NCI-H226 (cell line): ENCODE measurements at regions not wholly inside any gene's neighbourhood (a gene's known extent, or its start where the extent isn't known, plus 50 kb on each side); places are given as distances from the start of the nearest gene placed in this dataset.

ENCODE experiments used
- DNase-seq: peaks from one replicate; pipeline ENCODE4 v3.0.0-alpha.2; 2015

DNA sequence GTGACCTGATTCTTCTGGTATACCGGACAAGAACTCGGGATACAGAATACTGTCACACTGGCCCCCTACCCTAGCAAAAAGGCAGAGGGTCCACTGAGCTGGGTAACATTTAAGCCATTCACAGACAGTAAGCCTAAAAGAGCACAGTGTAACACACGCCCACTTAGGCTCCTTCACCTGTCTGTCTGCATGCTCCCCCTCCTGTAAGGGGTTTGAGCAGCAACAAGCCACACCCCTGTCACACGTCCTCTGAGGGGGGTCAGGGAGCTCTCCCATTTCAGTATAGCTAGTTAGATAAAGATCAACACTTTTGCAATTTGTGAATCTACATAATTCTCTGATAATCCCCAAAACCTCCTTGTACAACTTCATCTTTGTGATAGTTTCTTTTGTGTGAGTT is 586.3 kb upstream of the LMCD1 start:
- no peak for DNase-seq

DNA sequence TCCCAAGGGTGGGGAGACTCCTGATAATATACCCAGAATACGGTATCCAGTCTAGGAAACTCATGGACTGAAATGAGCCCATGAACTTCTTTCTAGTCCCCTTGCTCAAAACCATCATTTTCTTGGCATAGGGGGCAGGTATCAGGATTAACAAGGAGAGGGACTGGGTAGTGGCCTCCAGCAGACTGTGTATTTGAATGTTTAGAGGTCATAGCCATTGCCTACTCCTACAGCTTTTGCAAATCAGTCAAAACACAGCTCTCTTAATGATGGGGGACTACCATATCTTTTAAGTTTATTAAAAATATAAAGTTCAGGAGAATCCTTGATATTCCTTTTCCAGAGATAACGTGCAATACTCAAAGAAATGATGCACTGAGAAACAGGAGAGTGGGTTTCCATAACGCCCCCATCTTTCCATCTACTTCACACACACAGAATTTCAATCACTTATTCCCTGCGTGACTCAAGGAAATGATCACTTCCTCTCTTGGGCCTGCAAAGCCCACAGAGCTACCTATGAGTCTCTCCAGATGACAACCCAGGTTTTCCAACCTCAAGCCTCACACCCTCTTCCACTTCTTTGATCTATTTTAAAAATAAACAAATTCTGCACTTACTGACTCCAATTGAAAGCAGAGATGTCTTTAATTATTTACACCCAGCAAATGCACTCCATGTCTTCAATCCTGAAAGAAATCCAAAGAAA is 584.0 kb upstream of the LMCD1 start:
- DNase-seq, result no peak

DNA sequence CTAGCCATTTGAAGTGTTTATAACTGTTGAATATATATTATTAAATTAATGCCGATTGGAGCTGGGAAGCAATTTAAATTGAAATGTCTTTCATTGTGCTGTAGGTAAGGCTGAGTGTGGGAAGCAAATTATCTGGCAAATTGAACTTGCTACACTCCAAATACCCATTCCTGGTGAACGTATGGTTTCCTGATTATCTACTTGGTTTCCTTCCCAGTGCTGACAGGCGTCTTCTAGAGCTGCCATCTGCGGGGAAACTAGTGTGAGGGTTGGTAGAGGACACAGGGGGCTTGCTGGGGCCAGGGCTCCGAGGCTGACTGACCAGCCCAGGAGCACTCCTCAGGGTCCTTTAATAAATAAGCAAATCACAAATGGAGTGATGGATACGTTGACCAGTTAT is 581.4 kb upstream of the LMCD1 start:
- no peak for DNase-seq

DNA sequence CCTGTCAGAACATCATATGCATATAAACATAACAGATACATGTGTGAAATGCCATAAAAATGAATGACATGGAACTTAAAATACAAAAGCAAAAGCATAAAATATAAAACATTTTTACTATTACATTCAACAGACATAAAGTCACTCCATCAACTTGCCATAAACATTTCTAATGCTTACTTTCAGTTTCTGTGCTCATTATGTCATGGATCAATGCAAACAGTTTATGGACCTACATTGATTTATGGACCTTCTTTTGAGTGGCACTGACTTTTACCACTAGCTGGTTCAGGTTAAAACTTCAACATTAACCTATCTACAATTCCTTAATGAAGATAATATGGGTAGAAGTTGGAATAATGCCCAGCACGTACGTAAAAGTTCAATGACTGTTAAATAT is 577.4 kb upstream of the LMCD1 start:
- DNase-seq, result no peak

DNA sequence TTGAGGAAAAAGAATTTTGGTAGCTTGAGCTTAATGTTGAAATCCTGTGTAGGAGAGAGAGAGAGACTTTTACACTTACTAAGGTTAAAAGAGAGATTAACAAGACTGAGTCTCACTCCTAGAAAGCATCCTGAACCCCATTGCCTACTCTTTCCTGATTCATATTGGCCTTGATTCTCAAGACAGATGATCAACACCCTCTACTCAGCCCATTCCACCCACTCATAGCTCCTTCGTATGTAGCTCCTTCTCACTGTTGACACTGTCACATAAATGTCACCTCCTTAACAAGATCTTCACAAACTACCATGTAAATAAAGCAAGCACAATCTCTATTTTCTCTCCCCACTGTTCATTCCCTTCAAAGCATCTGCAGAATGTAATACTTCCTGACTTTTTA is 574.6 kb upstream of the LMCD1 start:
- no peak for DNase-seq

DNA sequence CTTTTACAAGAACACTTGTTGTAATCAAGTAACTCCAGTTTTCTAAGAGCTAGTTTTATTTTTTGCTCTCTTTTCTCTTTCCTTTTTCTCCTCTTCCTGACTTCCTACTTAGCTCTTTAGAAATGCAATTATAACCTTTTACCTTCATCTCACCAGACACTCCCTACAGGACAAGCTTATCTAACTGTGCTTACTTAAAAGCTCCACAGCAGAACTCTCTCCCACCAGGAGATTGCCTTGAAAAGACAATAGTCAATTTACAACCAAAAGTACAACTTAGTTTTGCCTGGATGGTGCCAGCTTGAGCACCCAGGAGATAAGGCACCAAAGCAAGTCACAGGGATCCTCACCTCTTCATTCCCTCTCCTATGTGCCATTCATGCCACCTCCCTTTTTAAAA is 573.8 kb upstream of the LMCD1 start:
- no peak for DNase-seq

DNA sequence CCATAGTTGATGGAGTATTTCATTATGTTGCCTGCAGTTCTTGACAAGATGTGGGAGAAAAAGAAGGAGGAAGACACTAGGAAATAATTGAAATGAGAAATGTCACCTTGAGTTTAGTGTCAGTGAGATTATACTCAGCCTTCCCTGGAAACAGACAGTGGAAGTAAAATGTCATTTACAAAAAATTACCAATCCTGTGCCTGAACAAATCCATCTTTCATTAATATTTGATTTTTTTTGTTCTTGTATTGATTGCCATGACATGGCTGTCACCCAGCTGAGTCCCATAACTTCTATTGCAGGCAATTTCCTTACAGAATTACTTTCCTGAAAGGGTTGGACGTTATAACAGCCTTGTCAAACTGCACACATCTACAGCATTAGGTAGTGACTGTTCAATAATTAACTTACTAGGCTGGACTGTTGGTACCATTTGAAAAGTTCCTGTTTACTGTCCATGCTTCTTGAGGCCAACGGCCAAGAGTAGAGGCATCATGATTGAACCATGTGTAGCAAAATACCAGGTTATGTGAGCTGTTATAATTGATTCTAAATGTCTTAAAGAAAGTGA is 572.2 kb upstream of the LMCD1 start:
- no peak for DNase-seq

DNA sequence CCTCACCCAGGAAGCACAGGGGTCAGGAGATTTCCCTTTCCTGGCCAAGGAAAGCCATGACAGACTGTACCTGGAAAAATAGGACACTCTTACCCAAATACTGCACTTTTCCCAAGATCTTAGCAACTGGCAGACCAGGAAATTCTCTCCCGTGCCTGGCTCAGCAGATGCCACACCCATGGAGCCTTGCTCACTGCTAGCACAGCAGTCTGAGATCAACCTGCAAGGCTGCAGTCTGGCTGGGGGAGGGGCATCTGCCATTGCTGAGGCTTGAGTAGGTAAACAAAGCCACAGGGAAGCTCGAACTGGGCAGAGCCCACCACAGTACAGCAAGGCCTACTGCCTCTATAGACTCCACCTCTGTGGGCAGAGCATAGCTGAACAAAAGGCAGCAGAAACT is 567.3 kb upstream of the LMCD1 start:
- DNase-seq, result no peak

DNA sequence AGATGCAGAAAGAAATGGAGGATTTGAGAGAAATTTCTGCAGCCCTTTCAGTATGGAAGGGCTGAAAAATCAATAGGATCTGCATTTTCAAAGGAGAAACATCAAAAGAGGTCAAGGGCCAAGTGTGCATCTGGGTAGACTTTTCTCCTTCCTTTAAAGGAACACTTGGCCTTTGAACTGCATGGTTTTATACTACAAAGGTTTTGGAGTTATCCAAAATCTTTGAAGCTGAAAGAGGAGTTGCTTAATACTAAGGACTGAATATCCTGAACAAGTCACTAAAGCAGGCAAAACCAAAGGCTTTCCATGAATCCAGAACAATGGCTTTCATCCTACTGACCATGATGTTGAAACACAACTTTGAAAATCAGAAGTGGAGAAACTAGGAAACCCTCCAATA is 553.7 kb upstream of the LMCD1 start:
- DNase-seq, result no peak

DNA sequence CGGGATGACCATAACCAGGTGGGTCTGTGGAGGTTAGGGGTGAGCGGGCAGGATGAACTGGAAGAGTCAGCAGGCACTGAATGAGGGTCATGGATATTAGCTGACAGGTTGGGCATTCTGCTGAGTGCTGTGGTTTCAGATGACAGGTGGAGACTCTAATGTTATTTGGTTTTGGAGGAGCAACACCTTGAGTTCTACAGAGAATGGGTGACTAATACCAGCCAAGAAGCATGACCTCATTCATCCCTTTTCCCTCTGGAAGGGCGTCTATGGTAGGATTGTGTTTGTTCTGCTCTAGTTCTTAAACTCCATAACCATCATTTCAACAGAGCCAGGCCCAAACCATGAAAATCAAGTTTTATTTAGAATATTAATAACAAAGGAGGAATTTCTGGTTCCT is 550.7 kb upstream of the LMCD1 start:
- DNase-seq, result no peak

DNA sequence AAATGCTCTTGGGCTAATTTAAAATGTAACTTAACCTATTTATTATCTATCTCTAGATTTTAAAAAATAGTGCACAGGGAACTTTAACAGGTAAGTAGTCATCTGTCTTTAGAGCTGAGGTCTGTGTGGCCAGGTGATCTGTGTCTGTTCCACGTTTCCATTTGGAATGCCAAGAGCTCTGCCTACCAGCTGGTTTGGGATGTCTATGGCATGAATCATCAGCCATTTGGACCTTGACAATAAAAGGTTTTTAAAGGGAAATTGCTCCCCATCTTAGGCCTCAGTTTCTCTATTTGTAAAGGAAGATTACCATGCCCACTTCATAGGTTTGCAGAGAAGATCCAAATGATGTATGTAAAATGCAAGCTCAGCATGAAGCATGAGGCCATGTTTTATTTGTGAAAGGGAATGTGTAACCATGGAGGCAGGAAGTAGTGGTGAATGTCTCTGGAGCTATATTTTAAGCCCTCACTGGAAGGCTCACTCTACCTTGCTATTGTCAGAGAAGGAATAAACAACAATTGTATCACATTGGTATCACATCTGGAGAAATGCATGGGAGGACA is 548.1 kb upstream of the LMCD1 start:
- no peak for DNase-seq

DNA sequence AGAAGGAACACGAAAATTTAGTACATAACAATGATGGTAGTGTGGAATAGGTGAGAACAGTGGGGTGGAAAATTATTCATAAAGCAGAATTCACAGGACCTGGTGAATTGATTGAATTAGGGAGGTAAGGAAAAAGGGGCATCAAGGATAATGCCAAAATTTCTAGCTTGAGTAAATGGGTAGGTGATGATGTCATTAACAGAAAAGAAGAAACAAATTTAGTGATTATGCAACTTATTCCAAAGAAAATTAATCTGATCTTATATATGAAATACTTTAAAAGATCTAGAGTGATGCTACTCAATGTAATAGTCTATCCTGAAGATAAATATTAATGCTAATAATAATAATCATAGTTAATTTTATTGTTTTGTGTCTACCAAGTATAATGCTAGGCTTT is 544.6 kb upstream of the LMCD1 start:
- no peak for DNase-seq

DNA sequence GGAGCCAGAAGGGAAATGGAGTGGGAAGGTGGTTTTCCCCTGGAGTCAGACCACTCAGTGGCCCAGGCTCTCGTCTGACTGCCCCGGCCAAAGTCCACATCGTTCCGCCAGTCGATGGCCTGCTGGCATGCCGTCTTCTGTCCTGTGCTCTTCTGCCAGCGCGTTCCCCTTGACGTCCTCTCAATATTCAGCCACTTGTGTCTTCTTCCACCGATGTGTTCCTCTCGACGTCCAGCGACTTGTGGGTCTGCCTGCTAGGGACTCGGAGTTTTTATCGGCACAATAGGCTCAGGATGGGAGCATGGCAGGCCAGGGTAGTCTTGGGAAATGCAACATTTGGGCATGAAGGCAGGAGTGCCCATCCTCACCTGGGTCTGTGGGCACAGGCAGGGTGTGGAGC is 542.5 kb upstream of the LMCD1 start:
- no peak for DNase-seq

DNA sequence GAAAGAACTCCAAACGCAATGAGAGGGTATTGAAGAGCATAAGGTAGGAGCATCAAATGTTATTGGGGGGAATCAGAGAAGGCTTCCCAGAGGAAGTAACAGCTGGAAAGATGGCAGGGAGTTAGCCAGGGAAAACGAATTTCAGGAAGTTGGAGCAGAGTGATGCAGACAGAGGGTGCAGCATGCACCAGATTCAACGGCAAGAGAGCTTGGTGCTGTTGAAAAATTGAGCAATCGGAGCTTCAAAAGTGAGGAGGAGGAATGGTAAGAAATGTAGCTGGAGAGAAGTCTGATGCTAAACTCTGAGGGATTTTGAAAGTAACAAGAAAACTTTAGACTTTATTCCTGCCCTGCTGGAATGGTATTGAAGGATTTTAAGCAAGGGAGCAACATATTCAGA is 541.0 kb upstream of the LMCD1 start:
- DNase-seq, result no peak

DNA sequence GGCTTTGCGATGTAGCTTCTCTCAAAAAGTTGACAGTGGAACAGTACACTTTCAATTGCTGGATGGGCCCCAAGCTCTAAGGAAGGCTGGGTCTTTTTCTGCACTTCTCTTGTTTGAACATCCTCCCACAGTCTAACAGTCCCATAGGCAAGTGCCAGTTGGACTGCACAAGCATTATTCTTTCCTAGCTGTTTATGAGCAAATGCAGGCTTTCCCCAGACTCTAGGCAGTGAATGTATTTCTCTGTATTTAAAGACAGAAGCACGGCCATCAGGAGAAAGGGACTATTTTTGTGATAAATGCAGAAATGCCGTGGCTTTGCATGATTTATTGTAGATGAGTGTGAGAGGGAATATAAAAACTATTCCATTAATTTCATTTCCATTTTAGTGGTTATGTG is 539.3 kb upstream of the LMCD1 start:
- no peak for DNase-seq

DNA sequence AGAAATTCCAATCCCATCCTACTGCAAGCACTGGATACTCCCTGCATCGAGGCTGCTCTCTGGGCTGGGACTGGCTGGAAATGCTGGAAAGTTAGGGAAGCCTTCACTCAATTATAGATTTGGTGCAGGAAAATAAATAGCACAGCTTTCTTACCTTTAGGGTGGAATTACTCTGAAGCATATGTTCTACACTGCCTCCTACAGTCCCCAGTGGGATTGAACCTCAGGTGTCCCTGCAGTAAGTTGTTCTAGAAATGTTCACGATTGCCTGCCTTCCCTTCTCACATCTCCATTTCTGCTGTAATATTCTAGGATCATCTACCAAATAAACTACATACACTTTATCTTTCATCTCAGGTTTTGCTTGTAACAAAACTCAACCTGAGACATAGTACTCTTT is 536.7 kb upstream of the LMCD1 start:
- no peak for DNase-seq

DNA sequence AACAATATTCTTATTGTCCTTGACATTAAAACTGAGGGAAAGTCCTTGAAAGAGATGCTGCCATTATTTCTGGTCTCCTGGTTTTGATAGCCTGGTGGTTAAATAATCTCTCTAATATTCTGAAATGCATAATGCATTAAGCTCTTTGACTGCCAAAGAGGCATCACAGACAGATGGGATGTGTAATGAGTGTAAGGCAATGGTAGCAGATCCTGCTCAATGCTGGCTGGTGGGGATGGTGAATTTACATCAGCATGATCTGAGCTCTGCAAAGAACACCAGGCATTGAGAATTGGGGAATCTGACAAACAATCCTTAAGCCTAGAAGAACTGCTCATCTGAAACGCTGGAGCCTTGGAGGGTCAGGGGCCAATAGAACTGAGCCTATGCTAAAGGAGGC is 528.6 kb upstream of the LMCD1 start:
- no peak for DNase-seq

DNA sequence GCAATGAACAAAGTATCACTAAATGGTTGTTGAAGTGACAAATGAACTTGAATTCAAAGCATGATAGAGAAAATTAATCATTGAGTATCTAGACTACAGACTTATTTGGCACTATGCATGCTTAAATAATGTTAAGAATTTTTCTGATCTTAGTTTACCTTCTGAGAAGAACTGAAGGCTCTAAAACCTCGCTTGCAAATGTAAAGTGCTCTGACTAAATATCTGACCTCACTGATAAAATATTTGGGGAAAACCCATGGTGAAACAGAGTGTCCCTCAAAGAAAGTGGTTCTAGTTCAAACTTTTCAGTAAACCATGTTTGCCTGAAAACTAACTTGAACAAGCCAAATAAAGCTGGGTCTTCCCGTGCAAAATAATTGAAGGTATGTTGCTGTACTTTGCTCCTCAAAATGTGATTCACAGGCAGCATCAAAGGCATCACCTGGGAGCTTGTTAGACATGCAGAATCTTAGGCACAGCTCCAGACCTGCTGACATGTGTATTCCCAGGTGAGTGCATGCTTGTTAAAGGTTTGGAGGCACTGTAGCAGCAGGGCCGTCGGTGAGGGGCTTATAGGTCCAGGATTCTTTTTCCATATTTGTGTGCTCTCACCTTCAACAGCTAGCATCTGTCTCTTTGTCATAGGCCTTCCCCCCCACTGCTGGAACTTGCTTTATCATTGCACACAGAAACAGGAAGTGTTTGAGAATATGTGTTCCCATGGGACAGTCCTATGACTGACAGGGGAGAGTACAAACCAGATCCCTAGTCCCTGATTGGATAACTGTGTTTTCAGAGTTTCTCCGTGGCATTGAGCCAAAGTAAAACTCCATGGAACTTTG is 524.2 kb upstream of the LMCD1 start:
- no peak for DNase-seq

DNA sequence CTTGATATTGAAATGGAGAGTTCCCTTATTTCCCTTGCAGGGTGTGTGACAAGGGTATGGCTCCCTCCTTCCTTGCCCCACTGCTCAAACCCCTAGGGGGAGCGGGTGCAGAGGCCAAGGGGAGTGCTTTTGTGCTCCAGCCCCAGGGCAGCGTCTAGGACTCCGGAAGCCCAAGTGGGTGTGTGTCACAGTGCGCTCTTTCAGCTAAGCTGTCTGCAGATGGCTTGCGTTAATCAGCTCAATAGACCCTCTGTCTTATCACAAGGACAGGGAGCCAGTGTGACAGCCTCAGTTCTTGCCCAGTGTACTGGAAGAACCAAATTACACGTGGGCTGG is 523.6 kb upstream of the LMCD1 start:
- no peak for DNase-seq

DNA sequence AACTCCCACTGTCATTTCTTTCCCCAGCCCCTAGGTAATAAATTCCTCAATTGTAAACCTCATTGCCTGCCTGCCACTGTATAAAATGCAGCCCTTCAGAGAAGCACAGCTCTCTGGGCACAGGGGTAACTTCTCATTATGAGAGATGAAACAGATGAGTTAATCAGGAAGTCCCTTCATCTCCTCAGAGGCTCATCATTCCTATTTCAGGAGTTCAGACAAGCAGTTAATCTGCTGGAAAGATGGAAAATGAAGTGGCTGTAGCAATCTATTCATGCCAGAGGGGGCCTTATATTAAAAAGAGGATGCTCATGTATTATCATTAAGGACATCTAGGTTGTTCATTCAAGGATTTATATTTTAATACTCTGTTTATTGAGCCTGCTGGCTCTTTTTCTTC is 519.5 kb upstream of the LMCD1 start:
- no peak for DNase-seq

DNA sequence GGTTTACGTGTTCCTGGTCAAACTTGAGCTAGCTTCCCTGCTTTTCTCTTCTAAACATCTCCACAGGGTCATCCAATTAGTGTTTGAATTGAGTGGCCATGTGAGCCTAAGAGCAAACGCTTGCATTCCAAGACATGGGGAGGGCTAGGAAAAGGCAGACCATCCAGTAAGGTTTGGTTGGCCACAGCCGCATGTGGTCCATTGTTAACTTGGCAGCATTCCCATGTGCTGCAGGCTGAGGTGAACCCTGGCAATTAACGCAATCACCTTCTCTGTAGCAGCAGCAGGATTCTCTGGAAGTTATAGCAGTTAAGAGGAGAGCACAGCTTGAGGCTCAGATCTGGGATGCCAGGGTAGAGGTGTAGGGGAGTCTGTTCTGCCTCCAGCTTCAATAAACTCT is 502.2 kb upstream of the LMCD1 start:
- no peak for DNase-seq

DNA sequence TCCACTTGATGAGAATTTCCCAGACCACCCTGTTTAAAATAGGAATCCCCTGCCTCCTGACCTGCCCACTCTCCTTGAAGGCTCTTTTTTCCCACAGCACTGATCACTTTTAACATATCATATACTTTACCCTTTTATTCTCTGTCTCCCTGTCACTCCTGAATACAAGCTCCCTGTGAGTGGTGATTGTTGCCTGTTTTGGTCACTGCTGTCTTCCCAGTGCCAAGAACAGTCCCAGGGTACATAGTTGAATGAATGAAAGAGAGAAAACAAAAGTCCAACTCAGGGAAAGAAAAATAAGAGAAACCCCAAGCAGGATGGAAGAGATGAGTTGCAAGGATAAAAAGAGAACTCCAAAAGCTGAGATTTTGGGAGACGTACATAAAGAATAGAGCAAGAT is 500.3 kb upstream of the LMCD1 start:
- DNase-seq, result no peak

DNA sequence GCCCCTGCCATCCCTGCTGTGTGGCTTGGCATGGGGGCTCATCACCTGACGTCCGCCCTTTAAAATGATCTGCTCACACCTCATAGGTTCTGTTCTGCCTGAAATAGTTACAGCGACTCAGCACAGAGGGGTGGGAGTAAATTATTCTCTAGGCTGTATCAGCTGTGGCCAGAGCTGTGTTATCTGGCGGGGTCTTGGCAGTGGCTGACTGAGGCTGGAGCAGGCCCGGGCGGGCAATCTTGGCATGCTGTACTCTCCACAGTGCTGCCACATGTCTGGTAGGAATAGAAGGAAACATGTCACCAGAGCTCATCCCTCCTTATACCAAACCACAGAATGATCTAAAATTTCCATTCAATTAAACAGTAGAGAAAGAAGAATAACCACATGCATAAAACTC is 499.9 kb upstream of the LMCD1 start:
- DNase-seq, result no peak

DNA sequence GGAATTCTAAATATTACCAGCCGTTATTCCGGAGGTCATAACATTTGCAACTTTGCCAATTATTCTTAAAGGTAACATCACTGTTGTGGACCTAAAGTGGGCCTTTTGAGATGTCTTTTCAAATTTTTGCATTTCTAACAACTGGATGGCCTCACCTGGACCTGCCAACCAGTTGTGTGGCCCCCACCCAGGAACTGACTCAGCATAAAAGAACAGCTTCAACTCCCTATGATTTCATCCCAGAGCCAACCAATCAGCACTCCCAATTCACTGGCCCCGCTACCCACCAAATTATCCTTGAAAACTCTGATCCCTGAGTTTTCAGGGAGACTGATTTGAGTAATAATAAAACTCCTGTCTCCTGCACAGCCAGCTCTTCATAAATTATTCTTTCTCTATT is 489.7 kb upstream of the LMCD1 start:
- no peak for DNase-seq
